ENCODE measurements at regions not wholly inside any gene's neighbourhood (a gene's known extent, or its start where the extent isn't known, plus 50 kb on each side); places are given as distances from the start of the nearest gene placed in this dataset.
"Not testable (repeated sequence)": the region's sequence is repeated elsewhere in the genome, so short reads cannot be mapped to it uniquely, and the experiment has no call there.

DNA sequence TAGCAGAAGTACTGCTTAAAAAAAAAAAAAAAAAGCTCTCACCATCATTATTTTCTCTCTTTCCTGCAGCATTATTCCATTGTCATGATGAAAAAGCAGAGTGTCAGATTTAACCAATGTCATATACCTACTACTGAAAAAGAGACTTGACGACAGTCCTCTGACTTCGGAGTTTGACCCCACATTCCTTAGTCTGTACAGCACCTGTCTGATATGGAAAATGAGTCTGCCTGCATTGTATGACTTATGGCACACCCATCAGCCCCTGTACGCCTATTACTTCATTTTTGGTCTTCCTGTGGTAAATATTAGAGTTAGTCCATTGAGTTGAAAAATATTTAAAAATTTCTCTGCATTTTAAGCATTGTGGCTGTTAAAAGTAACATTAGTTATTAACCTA, 54.5 kb upstream of the NOX4 start:
- no peak overlapping the region for H3K27ac ChIP-seq
- no peak overlapping the region for H3K9ac ChIP-seq
- no peak overlapping the region for H3K4me2 ChIP-seq
- H3K4me3 ChIP-seq = no peak overlapping the region
- no peaks in the 10 kb centered on the region for H3K36me3 ChIP-seq
- no peaks in the 10 kb centered on the region for H4K20me1 ChIP-seq
- no peaks in the 10 kb centered on the region for H3K4me1 ChIP-seq
- H3K9me3 ChIP-seq (replicated peaks in 1 of 11) = no peaks in the 10 kb centered on the region
- H3K27me3 ChIP-seq = no peaks in the 10 kb centered on the region
- no peak for TF ChIP-seq Cebpa-rat (IDR thresholded peaks at IDR 0.05)

DNA sequence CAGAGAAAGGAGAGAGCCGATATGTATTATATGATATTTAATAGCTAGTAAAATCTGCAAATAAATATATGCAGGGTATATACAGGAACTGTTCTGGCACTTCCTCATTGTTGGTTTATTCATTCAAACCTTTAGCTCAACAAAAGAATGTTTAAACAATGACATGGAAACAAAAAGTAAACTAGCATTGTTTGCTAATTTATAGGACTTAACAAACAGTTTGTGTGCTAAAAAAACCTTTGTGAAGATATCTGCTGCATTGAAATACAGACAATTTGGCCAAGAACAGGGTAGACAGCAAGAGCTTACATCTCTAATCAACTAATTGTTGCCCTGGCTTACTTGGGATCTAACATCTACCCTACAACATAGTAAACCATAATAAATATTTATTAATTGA, 64.6 kb upstream of the NOX4 start:
- H3K27ac ChIP-seq; H4K20me1 ChIP-seq; H3K4me2 ChIP-seq; H3K36me3 ChIP-seq; H3K9ac ChIP-seq; H3K4me3 ChIP-seq; H3K27me3 ChIP-seq; H3K4me1 ChIP-seq; H3K9me3 ChIP-seq (replicated peaks in 1 of 11): not testable (repeated sequence)

DNA sequence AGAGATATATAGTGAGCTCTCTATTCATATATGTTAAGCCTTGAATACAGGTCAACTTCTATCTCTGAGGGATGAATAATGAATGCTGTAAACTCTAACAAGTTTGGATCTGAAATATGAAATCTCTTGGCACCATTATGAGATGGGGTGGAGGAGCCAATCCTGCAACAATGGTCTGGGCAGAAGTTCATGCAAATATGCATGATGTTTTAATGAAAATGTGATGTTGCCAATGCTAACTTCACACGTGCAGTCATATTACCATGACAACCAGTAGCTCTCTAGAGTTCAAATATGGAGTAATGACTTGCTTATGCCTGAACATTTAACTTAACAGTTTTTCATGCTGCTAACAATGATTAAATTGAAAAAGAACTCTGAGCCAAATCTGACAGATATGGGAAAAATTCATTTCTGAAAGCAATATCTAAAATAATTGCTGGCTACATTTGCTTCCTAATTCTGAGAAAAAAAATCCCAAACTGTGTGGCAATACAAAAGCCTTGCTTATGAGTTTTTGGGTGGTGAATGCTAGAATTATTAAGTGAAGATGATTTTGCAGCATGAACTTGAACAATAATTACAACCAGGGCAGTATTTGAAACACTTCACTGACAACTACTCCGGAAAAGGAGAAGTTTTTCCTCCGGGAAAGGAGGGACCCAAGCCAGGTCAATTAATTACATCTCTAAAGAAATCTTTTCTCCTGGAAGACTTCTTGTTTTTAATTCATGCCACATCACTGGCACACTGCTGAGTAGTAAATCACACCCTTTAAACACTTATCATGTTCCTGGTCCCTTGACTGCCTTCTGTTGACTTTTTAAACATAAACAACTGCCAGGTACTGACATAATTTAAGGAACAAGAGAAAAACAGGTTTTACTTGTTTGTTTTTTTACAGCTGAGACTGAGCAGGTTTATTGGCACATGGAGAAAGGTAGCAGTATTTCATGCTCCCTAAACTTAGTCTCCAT, 65.8 kb upstream of the NOX4 start:
- H3K27me3 ChIP-seq; H3K4me3 ChIP-seq; H4K20me1 ChIP-seq; H3K4me1 ChIP-seq; H3K9me3 ChIP-seq (replicated peaks in 1 of 11); H3K27ac ChIP-seq; H3K36me3 ChIP-seq; H3K9ac ChIP-seq; H3K4me2 ChIP-seq: not testable (repeated sequence)

DNA sequence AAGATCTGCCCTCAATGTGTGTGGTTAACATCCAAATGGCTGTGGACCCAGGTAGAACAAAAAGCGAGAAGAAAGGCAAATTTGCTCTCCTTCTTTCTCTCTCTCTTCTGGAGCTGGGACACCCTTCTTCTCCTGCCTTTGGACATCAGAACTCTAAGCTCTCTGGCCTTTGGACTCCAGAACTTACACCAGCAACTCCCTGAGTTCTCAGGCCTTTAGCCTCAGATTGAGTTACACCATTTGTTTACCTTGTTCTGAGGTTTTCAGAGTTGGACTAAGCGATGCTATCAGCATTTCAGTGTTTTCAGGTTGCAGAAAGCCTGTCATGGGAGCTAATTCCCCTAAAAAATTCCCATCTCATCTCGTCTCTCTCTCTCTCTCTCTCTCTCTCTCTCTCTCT, 69.4 kb upstream of the NOX4 start:
- H3K36me3 ChIP-seq; H3K4me3 ChIP-seq; H3K4me2 ChIP-seq; H3K9me3 ChIP-seq (replicated peaks in 1 of 11); H3K27me3 ChIP-seq; H3K4me1 ChIP-seq; H4K20me1 ChIP-seq; H3K27ac ChIP-seq; H3K9ac ChIP-seq: not testable (repeated sequence)

DNA sequence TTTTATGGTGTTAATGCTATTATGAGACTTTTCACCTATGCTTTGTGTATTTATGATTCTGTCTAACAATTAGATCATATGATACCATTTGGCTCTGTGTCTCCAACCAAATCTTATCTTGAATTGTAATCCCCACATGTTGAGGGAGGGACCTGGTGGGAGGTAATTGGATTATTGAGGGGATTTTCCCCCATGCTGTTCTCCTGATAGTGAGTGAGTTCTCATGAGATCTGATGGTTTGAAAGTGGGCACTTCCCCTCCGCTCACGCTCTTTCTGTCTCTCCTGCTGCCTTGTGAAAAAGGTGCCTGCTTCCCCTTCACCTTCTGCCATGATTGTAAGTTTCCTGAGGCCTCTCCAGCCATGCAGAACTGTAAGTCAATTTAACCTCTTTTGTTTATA, 71.6 kb upstream of the NOX4 start:
- not testable (repeated sequence) for H3K27me3 ChIP-seq; H3K4me1 ChIP-seq; H3K4me2 ChIP-seq; H3K9me3 ChIP-seq (replicated peaks in 1 of 11); H3K36me3 ChIP-seq; H3K9ac ChIP-seq; H3K4me3 ChIP-seq; H4K20me1 ChIP-seq; H3K27ac ChIP-seq

DNA sequence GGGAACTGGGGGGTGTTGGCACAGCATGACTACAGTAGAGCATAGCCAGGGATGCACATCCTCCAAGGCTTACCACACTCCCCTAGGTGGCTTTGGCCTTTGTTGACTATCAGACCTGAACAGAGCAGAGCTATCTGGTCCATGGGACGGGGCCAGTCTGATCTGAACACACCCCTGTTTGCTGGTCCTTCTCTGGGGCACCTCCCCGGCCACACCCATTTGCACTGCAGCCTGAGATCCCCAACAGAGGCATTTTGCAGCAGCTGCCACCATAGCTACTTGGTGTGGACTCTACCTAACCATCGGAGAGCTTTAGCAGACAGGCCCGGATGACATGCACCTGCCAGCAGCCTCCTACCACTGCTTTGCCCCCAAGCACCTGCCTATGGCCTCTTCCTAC, 75.8 kb upstream of the NOX4 start:
- no peaks in the 10 kb centered on the region for H3K9me3 ChIP-seq (replicated peaks in 1 of 11)
- no peaks in the 10 kb centered on the region for H3K4me1 ChIP-seq
- no peak for TF ChIP-seq Cebpa-rat (IDR thresholded peaks at IDR 0.05)
- no peak overlapping the region for H3K4me2 ChIP-seq
- no peak overlapping the region for H3K9ac ChIP-seq
- no peak overlapping the region for H3K27ac ChIP-seq
- H3K36me3 ChIP-seq = no peaks in the 10 kb centered on the region
- no peak overlapping the region for H3K4me3 ChIP-seq
- H4K20me1 ChIP-seq = no peaks in the 10 kb centered on the region
- no peaks in the 10 kb centered on the region for H3K27me3 ChIP-seq

DNA sequence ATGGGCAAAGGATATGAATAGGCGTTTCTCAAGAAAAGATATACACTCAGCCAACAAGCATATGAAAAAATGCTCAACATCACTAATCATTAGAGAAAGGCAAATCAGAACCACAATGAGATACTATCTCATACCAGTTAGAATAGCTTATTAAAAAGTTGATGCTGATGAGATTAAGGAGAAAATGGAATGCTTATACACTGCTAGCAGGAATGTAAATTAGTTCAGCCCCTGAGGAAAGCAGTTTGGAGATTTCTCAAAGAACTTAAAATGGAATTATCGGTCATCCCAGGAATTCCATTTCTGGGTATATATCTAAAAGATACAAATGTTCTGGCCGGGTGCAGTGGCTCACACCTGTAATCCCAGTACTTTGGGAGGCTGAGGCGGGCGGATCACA, 78.2 kb upstream of the NOX4 start:
- H3K4me2 ChIP-seq; H4K20me1 ChIP-seq; H3K4me3 ChIP-seq; H3K9me3 ChIP-seq (replicated peaks in 1 of 11); H3K9ac ChIP-seq; H3K27ac ChIP-seq; H3K27me3 ChIP-seq; H3K4me1 ChIP-seq; H3K36me3 ChIP-seq: not testable (repeated sequence)

DNA sequence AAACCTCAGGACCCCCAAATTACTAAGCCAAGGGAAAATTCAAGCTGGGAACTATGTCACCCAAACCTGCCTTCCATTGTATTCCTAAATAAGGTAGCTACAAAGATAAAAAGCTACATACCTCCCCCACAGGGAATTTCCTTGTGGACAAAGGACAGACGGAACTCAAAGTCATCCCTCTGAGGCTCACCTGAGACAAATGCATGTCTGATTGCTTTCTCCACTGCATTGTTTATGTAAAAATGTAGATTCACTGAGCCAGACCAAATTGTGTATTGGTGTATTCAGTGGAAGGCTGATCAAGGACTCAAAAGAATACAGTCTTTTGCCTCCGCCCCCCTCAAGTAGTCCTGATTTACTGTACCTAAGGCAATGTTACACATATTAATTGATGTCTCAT, 80.5 kb upstream of the NOX4 start:
- not testable (repeated sequence) for H3K4me3 ChIP-seq, H3K27ac ChIP-seq, H4K20me1 ChIP-seq

DNA sequence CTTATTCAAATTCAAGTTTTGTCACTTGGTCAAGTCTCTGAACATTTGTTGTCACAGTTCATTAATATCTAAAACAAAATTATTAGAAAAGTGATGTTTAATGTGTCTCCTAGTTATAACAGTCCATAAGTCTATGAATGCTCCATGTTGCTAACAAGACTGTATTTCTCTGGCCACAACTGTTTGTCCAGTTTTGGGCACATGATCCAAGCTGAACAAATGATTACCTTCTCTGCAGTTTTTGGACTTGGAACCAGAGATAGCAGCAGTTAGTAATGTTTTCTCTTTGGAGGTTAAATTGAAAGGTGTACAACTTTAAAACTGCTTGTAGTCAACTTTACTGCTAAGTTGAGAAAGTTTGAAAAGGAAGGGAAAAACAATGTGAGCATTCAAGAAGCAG, 84.7 kb upstream of the NOX4 start:
- H3K9ac ChIP-seq; H3K27me3 ChIP-seq; H3K9me3 ChIP-seq (replicated peaks in 1 of 11); H3K4me2 ChIP-seq; H3K4me3 ChIP-seq; H4K20me1 ChIP-seq; H3K36me3 ChIP-seq; H3K4me1 ChIP-seq; H3K27ac ChIP-seq: not testable (repeated sequence)

More for the DNA sequence above, 80.5 kb upstream of the NOX4 start:
- not testable (repeated sequence) for H3K27me3 ChIP-seq; H3K4me2 ChIP-seq; H3K36me3 ChIP-seq; H3K9me3 ChIP-seq (replicated peaks in 1 of 11); H3K9ac ChIP-seq; H3K4me1 ChIP-seq

DNA sequence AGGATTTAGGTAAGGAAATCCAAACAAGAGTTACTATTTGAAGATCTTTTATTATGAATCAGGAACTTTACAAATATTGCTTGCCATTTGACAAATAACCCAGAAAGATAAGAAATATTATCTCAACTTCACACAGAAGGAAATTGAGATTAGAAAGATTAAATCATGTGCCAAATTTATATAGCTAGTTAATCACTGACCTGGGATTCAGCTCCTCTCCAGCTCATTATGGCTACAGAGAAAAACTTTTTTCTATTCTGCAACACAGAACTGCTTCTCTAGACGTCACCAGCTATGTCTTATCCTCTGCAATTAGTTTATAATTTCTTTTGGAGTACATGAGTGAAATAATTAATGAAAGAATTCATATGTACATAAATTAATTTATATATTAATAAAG, 86.3 kb upstream of the NOX4 start:
- H3K4me2 ChIP-seq; H4K20me1 ChIP-seq; H3K4me3 ChIP-seq; H3K27ac ChIP-seq; H3K9me3 ChIP-seq (replicated peaks in 1 of 11); H3K36me3 ChIP-seq; H3K4me1 ChIP-seq; H3K9ac ChIP-seq; H3K27me3 ChIP-seq: not testable (repeated sequence)

DNA sequence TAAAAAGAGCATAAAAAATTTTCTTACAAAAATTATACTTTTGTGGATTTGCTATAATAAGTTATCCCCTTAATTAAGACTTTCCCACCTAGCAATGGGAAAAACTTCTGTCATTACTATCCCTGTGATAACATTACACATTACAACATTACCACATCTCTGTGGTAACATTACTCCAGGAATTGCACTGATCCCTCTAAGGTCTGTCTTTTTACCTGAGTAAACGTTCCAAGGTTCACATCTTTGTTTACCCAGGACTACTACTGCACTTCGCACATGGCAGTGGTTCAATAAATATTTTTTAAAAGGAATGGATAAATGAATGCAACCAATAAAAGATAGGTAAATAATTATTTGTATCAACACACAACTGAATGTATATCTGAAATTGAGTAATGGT, 92.4 kb upstream of the NOX4 start:
- Histone ChIP-seq H3K4me3 (no peak overlapping the region), H4K20me1 (no peaks in the 10 kb centered on the region), H3K27ac (no peak overlapping the region), H3K36me3 (no peaks in the 10 kb centered on the region), H3K27me3 (no peaks in the 10 kb centered on the region), H3K9ac (no peak overlapping the region), H3K4me2 (no peak overlapping the region), H3K4me1 (no peaks in the 10 kb centered on the region), H3K9me3 (replicated peaks in 1 of 11) (no peaks in the 10 kb centered on the region)
- no peak for TF ChIP-seq Cebpa-rat (IDR thresholded peaks at IDR 0.05)

DNA sequence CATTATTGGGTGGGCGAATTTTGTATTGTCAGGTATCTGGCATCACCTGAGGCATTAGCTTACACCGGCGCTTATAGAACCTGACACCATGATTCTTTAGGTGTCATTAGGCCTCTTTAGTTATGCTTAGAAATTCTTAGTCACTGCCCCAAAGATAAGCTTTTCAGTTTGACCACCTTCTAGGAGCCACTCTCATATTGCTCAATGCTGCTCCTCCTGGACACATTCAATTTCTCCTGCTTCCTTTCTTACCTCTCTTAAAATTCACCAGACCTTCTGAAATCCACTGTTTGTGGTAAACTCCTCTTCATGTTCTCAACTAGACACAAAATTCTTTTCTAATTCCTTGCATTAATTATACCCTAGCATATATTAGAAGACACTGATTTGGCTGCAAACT, 93.9 kb upstream of the NOX4 start:
- not testable (repeated sequence) for H3K36me3 ChIP-seq; H3K9ac ChIP-seq; H4K20me1 ChIP-seq; H3K4me3 ChIP-seq; H3K4me2 ChIP-seq; H3K27me3 ChIP-seq; H3K9me3 ChIP-seq (replicated peaks in 1 of 11); H3K4me1 ChIP-seq; H3K27ac ChIP-seq

DNA sequence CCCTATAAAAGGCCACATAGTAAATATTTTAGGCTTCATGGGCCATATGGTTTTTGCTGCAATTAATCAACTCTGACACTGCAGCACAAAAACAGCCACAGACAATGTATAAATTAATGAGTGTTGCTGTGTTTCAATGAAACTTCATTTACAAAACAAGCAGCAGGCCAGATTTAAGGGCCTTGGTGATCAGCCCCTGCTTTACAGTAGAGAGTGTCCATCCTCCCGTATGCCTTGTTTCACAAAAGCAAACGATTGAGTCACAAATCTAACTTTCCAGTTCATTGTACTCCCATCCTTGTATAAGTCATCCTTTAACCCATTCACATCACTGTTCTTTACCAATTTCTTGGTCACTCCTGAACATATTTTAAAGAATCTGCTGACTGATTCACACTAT, 94.3 kb upstream of the NOX4 start:
- H3K27ac ChIP-seq; H3K36me3 ChIP-seq; H3K9me3 ChIP-seq (replicated peaks in 1 of 11); H3K9ac ChIP-seq; H3K27me3 ChIP-seq; H3K4me2 ChIP-seq; H3K4me1 ChIP-seq; H3K4me3 ChIP-seq; H4K20me1 ChIP-seq: not testable (repeated sequence)

DNA sequence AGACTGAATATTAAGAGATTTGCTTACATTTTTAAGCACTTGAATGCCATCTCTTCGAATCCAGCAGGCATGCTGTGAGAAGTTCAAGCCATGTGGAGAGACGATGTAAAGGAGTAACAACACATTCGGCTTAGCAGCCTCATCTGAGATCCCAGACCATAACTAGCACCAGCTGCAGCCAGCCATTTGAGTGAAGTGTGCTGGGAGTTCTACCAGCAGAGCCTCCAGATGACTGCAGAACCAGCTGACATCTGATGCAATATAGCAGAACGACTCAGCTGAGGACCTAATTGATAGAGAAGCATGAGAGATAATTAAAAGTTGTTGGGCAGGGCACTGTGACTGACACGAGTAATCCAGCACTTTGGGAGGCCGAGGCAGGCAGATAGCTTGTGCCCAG, 98.2 kb upstream of the NOX4 start:
- not testable (repeated sequence) for H3K9me3 ChIP-seq (replicated peaks in 1 of 11); H3K4me3 ChIP-seq; H3K27me3 ChIP-seq; H4K20me1 ChIP-seq; H3K4me1 ChIP-seq; H3K36me3 ChIP-seq; H3K4me2 ChIP-seq; H3K27ac ChIP-seq; H3K9ac ChIP-seq

All from BLaER1 treated with 17β-estradiol and CSF1 and Interleukin-3, amounts not matched to agents 10 nM and 100 nM (cell line).